ENCODE measurements at regions not wholly inside any gene's neighbourhood (a gene's known extent, or its start where the extent isn't known, plus 50 kb on each side); places are given as distances from the start of the nearest gene placed in this dataset.

DNA sequence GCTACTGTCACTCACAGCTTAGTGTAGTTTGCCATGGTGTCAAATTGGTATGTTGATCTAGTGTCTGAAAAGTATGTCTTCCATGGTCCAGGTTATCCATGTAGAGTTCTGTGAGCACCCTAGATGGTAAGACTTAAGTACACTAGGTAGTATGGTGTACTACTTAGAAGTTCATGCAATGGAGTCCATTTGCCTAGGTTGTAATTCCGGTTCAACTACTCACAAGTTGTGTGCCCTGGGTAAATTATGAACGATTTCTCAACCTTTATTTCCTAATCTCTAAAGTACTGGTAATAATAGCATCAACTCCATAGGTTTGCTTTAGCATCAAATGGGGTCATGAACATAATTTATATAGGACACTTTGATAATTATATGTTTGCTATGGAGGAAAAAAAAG, 666.2 kb upstream of the CELF2 start:
- H3K9me3 Mint-ChIP-seq = no peaks in the 10 kb centered on the region
- H3K4me3 Mint-ChIP-seq = no peak overlapping the region
- intact Hi-C loops (cut with micrococcal nuclease) = no loop called here
- H3K27me3 Mint-ChIP-seq = no peaks in the 10 kb centered on the region
- no peak overlapping the region for H3K27ac Mint-ChIP-seq
- H3K4me1 Mint-ChIP-seq (ENCODE audit: low read depth) = no peaks in the 10 kb centered on the region
- no peaks in the 10 kb centered on the region for H3K36me3 Mint-ChIP-seq (ENCODE audit: low read depth)

DNA sequence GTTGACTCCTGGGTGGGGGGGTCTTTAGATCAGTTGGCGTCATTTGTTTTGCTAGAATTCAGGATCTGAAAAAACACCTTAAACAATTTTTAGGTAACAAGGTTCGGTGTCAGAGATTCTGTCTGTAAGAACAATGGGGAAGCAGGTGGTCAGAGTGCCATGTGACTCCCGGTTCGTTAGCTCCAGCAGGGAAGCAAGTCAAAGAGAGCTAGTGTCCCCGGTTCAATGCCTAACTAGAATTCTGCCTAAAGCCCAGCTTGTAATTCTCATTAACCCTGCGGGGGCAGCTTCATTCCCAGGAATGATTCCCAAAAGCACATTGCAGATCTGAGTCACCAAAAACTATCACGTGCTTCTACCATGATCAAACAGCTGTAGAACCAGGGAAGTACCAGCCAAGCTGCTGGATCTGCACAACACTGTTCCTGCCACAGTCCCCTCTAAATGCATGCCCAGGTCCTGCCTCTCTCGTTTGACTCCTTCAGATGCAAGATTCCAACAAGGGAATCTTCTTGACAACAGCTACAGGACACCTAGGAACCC, 664.3 kb upstream of the CELF2 start:
- Mint-ChIP-seq H3K4me1 (ENCODE audit: low read depth) (no peaks in the 10 kb centered on the region), H3K36me3 (ENCODE audit: low read depth) (no peaks in the 10 kb centered on the region), H3K27me3 (no peaks in the 10 kb centered on the region), H3K4me3 (no peak overlapping the region), H3K27ac (no peak overlapping the region), H3K9me3 (no peaks in the 10 kb centered on the region)
- intact Hi-C loops (cut with micrococcal nuclease) = no loop called here

DNA sequence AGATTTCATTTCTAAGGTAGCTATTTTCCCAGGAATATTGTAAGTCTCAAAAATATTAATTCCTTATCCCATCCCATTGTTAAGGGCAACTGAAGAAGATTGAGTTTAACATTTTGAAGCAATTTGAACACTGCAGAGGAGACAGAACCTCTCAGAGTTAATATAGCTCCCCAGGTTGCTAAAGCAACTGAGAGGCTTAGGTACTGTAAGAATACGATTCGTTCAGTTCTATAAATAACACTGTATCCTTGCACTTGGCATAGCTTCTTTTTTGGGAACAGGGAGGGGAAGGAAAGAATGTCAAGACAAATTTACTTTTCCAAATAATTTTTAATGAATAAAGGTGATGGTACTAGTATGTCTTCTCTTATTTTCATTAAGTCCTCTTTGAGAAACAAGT, 658.4 kb upstream of the CELF2 start:
- H3K4me1 Mint-ChIP-seq (ENCODE audit: low read depth) = no peaks in the 10 kb centered on the region
- H3K4me3 Mint-ChIP-seq = no peak overlapping the region
- no peaks in the 10 kb centered on the region for H3K27me3 Mint-ChIP-seq
- no peaks in the 10 kb centered on the region for H3K36me3 Mint-ChIP-seq (ENCODE audit: low read depth)
- intact Hi-C loops (cut with micrococcal nuclease) = no loop called here
- no peak overlapping the region for H3K27ac Mint-ChIP-seq
- H3K9me3 Mint-ChIP-seq = no peaks in the 10 kb centered on the region

DNA sequence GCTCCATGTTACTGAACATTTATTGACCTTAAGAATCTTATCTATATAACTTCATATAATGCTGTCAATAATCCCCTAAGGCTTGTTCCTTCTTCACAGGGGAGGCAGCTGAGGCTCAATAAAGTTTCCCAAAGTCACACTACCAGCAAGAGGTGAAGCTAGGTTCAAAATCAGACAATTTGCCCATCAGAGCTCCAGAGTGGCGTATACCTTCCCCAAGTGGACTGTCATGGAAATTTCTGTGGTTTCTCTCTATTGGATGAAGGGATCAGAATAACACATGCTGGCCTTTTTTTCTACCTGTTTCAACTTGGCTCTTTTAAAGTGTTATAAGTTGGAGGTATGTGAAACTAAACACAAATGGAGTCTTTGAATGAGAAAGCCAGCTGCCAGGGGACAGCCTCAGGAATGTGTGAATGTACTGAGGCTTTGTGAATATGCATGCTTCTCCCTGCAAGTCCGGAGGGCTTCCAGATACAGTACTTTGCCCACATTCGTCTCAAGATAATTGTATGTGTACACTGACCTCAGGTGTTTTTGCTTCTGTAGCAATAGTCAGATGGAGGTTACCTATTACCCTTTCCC, 656.3 kb upstream of the CELF2 start:
- Mint-ChIP-seq H3K36me3 (ENCODE audit: low read depth) (no peaks in the 10 kb centered on the region), H3K4me1 (ENCODE audit: low read depth) (no peaks in the 10 kb centered on the region), H3K4me3 (no peak overlapping the region), H3K27ac (no peak overlapping the region), H3K9me3 (no peaks in the 10 kb centered on the region), H3K27me3 (no peaks in the 10 kb centered on the region)
- intact Hi-C loops (cut with micrococcal nuclease) = no loop called here

DNA sequence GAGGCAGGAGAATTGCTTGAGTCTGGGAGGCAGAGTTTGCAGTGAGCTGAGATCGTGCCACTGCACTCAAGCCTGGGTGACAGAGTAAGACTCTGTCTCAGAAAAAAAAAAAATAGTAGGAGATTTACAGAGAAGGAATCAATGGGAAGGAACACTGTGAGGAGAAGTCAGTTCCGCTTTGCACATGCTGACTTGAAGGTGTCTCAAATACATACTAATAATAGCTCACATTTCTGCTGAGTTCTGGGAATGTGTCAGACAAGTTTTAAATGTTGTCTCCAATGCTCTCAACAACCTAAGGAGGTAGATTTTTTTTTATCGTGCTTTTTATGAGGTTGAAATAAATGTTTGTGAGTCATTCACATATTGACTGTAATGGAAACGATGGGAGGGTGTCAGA, 654.9 kb upstream of the CELF2 start:
- Mint-ChIP-seq H3K4me1 (ENCODE audit: low read depth) (no peaks in the 10 kb centered on the region), H3K36me3 (ENCODE audit: low read depth) (no peaks in the 10 kb centered on the region)

DNA sequence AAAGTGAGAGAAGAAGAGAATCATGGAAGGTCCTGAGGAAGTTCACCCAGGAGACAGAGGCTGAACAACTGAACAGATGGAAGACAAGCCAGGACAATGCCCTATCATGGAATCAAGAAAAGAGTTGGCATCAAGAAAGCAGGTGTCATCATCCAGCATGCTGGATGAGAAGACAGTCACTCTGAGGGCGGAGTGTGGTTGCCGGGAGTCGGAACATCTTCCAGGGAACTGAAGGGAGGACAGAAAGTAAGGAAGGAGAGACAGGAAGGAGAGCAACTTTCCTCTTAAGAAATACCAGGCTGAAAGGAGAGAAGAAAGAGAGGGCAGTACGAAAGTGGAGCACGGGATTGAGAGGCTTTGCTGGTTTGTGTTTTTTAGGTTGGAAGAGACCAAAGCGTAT, 654.5 kb upstream of the CELF2 start:
- H3K27ac Mint-ChIP-seq = no peak overlapping the region
- no peaks in the 10 kb centered on the region for H3K36me3 Mint-ChIP-seq (ENCODE audit: low read depth)
- no peaks in the 10 kb centered on the region for H3K9me3 Mint-ChIP-seq
- H3K4me1 Mint-ChIP-seq (ENCODE audit: low read depth) = no peaks in the 10 kb centered on the region
- H3K27me3 Mint-ChIP-seq = no peaks in the 10 kb centered on the region
- intact Hi-C loops (cut with micrococcal nuclease) = no loop called here
- H3K4me3 Mint-ChIP-seq = no peak overlapping the region

More for the DNA sequence above, 654.9 kb upstream of the CELF2 start:
- no peaks in the 10 kb centered on the region for H3K27me3 Mint-ChIP-seq
- intact Hi-C loops (cut with micrococcal nuclease) = no loop called here
- H3K4me3 Mint-ChIP-seq = no peak overlapping the region
- no peak overlapping the region for H3K27ac Mint-ChIP-seq
- H3K9me3 Mint-ChIP-seq = no peaks in the 10 kb centered on the region

DNA sequence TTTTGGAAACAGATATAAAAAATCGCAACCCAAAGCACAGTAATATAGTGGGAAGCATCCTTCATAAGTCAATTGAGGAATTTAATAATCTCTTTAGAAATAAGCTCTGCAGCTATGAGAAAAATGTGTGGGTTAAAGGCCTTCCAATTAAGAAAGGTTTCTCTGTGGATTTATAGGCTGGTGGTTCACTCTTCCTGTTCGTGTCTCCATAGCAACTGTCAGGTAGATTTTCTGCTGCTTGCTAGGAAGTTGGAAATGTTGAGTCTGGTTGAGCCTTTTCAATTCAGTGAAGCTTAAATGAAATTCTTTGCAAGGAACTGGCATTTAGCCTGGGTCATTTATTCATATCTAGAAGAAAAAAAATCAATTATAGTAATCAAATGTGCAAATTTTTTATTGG, 652.8 kb upstream of the CELF2 start:
- intact Hi-C loops (cut with micrococcal nuclease) = no loop called here
- Mint-ChIP-seq H3K9me3 (no peaks in the 10 kb centered on the region), H3K4me1 (ENCODE audit: low read depth) (no peaks in the 10 kb centered on the region), H3K27ac (no peak overlapping the region), H3K27me3 (no peaks in the 10 kb centered on the region), H3K36me3 (ENCODE audit: low read depth) (no peaks in the 10 kb centered on the region), H3K4me3 (no peak overlapping the region)

DNA sequence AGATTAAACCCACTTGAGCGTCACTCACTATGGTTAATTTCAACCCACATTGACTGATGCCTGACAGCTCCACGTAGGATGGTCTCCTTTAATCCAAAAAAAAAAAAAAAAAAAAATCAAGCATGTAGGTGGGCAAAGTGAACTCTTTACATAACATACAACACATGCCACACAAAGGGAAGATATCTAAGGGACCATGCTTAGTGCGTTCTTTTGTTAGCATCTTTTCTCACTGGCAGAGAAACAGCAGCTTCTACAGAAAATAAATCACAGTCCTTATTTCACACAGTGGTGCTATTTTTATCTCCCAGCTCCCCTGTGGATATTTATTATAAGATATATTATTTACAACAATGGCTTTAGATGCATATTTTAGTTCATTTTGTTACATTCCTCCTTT, 652.0 kb upstream of the CELF2 start:
- H3K27ac Mint-ChIP-seq = no peak overlapping the region
- intact Hi-C loops (cut with micrococcal nuclease) = no loop called here
- no peak overlapping the region for H3K4me3 Mint-ChIP-seq
- no peaks in the 10 kb centered on the region for H3K27me3 Mint-ChIP-seq
- H3K9me3 Mint-ChIP-seq = no peaks in the 10 kb centered on the region
- H3K4me1 Mint-ChIP-seq (ENCODE audit: low read depth) = no peaks in the 10 kb centered on the region
- no peaks in the 10 kb centered on the region for H3K36me3 Mint-ChIP-seq (ENCODE audit: low read depth)

DNA sequence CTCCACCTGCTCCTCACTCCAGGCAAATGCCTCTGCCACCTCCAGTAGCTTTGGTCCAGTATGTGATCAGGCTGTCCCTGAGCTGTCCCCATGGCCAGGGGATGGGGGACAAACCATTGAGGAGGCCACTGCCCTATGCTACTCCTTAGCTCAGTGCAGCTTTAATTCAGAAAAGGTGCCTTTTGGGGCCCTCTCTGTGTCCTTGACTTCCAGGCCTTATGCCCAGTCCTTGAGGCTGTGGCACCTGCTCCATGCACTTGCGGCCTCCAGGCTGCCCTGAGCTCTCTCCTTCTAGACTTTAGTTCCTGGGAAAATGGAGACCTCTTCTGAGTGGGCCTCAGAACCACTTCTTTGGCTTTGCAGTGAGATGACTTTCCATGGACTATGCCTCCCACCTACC, 650.8 kb upstream of the CELF2 start:
- Mint-ChIP-seq H3K4me1 (ENCODE audit: low read depth) (no peaks in the 10 kb centered on the region), H3K27me3 (no peaks in the 10 kb centered on the region), H3K4me3 (no peak overlapping the region), H3K9me3 (no peaks in the 10 kb centered on the region), H3K36me3 (ENCODE audit: low read depth) (no peaks in the 10 kb centered on the region), H3K27ac (no peak overlapping the region)
- intact Hi-C loops (cut with micrococcal nuclease) = no loop called here

DNA sequence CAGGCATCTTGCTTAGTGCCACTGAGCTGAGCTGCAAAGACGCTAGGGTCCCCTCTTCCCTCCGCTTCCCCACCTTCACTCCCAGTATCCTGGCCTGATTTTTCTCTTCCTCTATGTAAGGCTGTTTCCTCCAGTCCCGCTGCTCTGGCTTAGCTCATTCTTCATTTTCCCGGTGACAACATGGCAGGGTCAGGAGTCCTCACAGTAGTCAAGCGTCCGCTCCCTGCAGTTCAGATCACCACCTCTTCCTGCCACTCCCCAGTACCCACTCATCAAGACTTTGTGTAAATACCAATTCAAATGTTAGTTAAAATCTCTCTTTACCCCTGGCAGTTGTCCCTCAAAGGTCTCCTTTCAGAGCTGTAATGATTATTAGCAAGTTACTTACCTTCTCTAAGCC, 650.4 kb upstream of the CELF2 start:
- Mint-ChIP-seq H3K9me3 (no peaks in the 10 kb centered on the region), H3K4me1 (ENCODE audit: low read depth) (no peaks in the 10 kb centered on the region), H3K27me3 (no peaks in the 10 kb centered on the region), H3K36me3 (ENCODE audit: low read depth) (no peaks in the 10 kb centered on the region), H3K4me3 (no peak overlapping the region), H3K27ac (no peak overlapping the region)
- intact Hi-C loops (cut with micrococcal nuclease) = no loop called here

DNA sequence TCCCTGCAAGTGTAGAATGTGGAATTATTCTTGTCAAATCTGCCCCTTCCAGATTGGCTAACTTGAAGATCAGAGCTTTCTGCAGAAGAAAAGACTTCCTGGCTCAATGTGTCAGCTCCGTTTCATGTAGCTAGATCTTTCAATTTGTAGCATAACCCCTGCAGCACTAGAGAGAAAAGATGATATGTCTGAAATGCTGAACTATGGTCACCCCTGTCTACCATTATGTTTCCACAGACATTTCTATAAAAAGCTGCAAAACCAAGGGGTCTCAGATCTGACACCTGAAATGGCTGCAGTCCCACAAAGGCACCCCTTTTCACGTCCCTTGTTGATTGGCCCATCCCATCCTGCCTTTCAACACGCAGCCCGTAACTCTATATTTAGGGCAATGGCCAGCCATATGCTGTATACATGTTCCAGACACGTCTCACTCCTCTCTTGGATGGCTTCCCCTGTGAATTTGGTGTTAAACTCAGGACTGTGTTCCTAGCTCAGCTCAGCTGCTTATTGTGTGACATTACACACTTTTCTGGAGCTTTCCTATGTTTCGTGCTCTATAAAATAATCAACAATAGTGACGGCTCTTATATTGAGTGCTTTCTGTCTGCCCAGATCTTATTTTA, 648.6 kb upstream of the CELF2 start:
- no peaks in the 10 kb centered on the region for H3K9me3 Mint-ChIP-seq
- no peak overlapping the region for H3K27ac Mint-ChIP-seq
- H3K4me3 Mint-ChIP-seq = no peak overlapping the region
- no peaks in the 10 kb centered on the region for H3K4me1 Mint-ChIP-seq (ENCODE audit: low read depth)
- no peaks in the 10 kb centered on the region for H3K36me3 Mint-ChIP-seq (ENCODE audit: low read depth)
- intact Hi-C loops (cut with micrococcal nuclease) = no loop called here
- no peaks in the 10 kb centered on the region for H3K27me3 Mint-ChIP-seq

DNA sequence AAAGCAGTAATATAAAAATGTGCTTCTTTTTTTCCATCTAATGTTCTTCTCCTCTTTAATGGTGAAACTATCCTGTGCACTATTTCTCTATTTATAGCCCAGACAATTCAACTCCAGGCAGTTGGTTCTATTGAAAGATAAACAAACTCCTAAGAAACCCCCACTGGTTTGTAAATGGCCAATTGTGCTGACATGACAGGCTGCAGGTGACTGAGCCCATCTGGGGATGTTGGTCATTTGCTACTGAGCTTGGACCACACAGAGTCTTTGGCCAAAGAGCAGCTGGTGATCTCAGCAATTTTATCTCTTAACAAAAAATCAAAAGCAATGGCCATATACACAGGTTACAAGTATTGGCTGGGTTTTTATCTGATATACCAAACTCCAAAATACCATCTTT, 631.8 kb upstream of the CELF2 start:
- H3K27me3 Mint-ChIP-seq = no peaks in the 10 kb centered on the region
- no peak overlapping the region for H3K27ac Mint-ChIP-seq
- H3K4me3 Mint-ChIP-seq = no peak overlapping the region

DNA sequence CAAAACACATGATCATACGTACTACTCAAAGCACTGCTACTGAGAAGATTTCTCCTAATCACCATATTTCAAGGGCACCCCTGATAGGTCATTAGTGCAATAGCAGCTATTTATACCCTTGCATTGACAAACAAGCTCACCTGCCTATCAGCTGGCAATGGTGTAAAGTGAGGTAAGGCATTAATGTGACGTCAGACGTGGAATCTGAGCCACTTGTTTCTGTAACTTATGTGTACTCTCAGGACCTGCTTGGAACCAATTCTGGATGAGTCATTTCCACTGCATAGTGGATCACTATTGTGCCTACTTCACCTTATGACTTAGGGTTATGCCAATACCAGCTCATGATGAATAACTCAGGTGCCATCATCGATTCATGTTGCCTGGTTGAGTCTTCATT, 628.5 kb upstream of the CELF2 start:
- Mint-ChIP-seq H3K9me3 (no peaks in the 10 kb centered on the region), H3K27ac (no peak overlapping the region), H3K4me1 (ENCODE audit: low read depth) (peaks cover 18% of the 10 kb centered on the region), H3K36me3 (ENCODE audit: low read depth) (no peaks in the 10 kb centered on the region), H3K4me3 (no peak overlapping the region), H3K27me3 (no peaks in the 10 kb centered on the region)
- intact Hi-C loops (cut with micrococcal nuclease) = no loop called here

More for the DNA sequence above, 631.8 kb upstream of the CELF2 start:
- intact Hi-C loops (cut with micrococcal nuclease) = no loop called here
- Mint-ChIP-seq H3K9me3 (peaks cover 8% of the 10 kb centered on the region), H3K4me1 (ENCODE audit: low read depth) (no peaks in the 10 kb centered on the region), H3K36me3 (ENCODE audit: low read depth) (no peaks in the 10 kb centered on the region)

DNA sequence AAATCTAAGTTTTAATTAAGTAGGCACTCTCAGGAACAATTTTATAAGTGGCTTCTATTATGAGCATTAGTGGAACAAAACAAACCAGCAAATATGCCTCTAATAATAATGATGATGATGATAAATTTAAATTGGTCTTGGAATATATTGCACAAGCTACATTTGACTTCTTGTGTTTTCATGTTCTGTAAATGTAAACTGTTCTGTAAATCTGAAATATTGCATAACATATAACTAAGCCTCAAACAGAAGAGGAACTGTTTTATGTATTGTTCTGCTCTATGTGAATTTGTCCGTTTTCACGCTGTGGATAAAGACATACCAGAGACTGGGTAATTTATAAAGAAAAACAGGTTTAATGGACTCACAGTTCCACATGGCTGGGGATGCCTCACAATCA, 625.2 kb upstream of the CELF2 start:
- intact Hi-C loops (cut with micrococcal nuclease) = no loop called here
- Mint-ChIP-seq H3K27ac (no peak overlapping the region), H3K9me3 (no peaks in the 10 kb centered on the region), H3K4me1 (ENCODE audit: low read depth) (peaks cover 18% of the 10 kb centered on the region), H3K36me3 (ENCODE audit: low read depth) (no peaks in the 10 kb centered on the region), H3K27me3 (no peaks in the 10 kb centered on the region), H3K4me3 (no peak overlapping the region)

Measured in dendritic cell treated with granulocyte-macrophage colony-stimulating factor and Interleukin-4, amounts not matched to agents 40 ng/mL and 50 ng/mL, for 4 days (primary cell).